CD4-positive, alpha-beta T cell treated with Interleukin-15 for 4 hours (primary cell): ENCODE measurements at regions not wholly inside any gene's neighbourhood (a gene's known extent, or its start where the extent isn't known, plus 50 kb on each side); places are given as distances from the start of the nearest gene placed in this dataset.

Experiments used
- DNase-seq: peaks from one replicate; pipeline ENCODE4 v3.0.0-alpha.2; 2020; ENCODE audit warnings: low spot score

- DNase-seq, result no peak
Observed at GRCh38 chr14:104440297-104440956, 139.1 kb upstream of the C14orf180 start.

- DNase-seq, result no peak
Observed at GRCh38 chr14:104441275-104442106, 138.1 kb upstream of the C14orf180 start.

GRCh38 chr14:104442107-104442551, 137.4 kb upstream of the C14orf180 start:
- no peak for DNase-seq

- no peak for DNase-seq
Observed at GRCh38 chr14:104442631-104443390, 136.8 kb upstream of the C14orf180 start.

GRCh38 chr14:104443391-104444158, 136.0 kb upstream of the C14orf180 start:
- DNase-seq, result no peak

- no peak for DNase-seq
Observed at GRCh38 chr14:104444159-104445030, 135.2 kb upstream of the C14orf180 start.

GRCh38 chr14:104445086-104445485, 134.5 kb upstream of the C14orf180 start:
- no peak for DNase-seq

GRCh38 chr14:104445832-104446381, 133.7 kb upstream of the C14orf180 start:
- no peak for DNase-seq

- DNase-seq, result no peak
Observed at GRCh38 chr14:104446611-104447010, 133.0 kb upstream of the C14orf180 start.

GRCh38 chr14:104447750-104448149, 131.8 kb upstream of the C14orf180 start:
- DNase-seq, result no peak

GRCh38 chr14:104448321-104448720, 131.2 kb upstream of the C14orf180 start:
- DNase-seq, result no peak

- DNase-seq, result no peak
Observed at GRCh38 chr14:104448721-104449120, 130.8 kb upstream of the C14orf180 start.

- DNase-seq, result no peak
Observed at GRCh38 chr14:104450811-104451401, 128.7 kb upstream of the C14orf180 start.

GRCh38 chr14:104451474-104451873, 128.1 kb upstream of the C14orf180 start:
- DNase-seq, result no peak

- DNase-seq, result no peak
Observed at GRCh38 chr14:104458845-104459244, 120.7 kb upstream of the C14orf180 start.

- DNase-seq, result no peak
Observed at GRCh38 chr14:104460791-104461651, 118.5 kb upstream of the C14orf180 start.

- DNase-seq, result no peak
Observed at GRCh38 chr14:104461676-104462449, 117.7 kb upstream of the C14orf180 start.
